ENCODE measurements at regions not wholly inside any gene's neighbourhood (a gene's known extent, or its start where the extent isn't known, plus 50 kb on each side); places are given as distances from the start of the nearest gene placed in this dataset.
"Not testable (repeated sequence)": the region's sequence is repeated elsewhere in the genome, so short reads cannot be mapped to it uniquely, and the experiment has no call there.

GRCh38 chr11:3509563-3509962, 130.6 kb upstream of the ZNF195 start:
- TF ChIP-seq CTCF (conservative IDR thresholded peaks at IDR 0.05); EZH2 (IDR thresholded peaks at IDR 0.05; ENCODE audit: low read depth): not testable (repeated sequence)

All from PC-9 (cell line).